Panc1 (cell line): ENCODE measurements at regions not wholly inside any gene's neighbourhood (a gene's known extent, or its start where the extent isn't known, plus 50 kb on each side); places are given as distances from the start of the nearest gene placed in this dataset.

Experiments
- POLR2AphosphoS5 ChIP-seq: IDR thresholded peaks from 2 replicates; pipeline ENCODE4 v1.6.1; 2012; ENCODE audit warnings: mild to moderate bottlenecking, low read depth, low read length, moderate library complexity
- SIN3A ChIP-seq: IDR thresholded peaks from 2 replicates; pipeline ENCODE4 v1.6.1; 2012; ENCODE audit warnings: low read depth, mild to moderate bottlenecking, low read length, moderate library complexity, borderline replicate concordance; ENCODE audit not compliant: insufficient read depth
- TCF7L2 ChIP-seq: IDR thresholded peaks from 2 replicates; pipeline ENCODE4 v1.6.1; 2011; ENCODE audit warnings: mild to moderate bottlenecking, low read depth, low read length, inconsistent platforms
- TF ChIP-seq, protein P1 (sequence below): fragments of 450-650 bp; IDR thresholded peaks from 2 replicates; pipeline ENCODE4 v1.5.1; 2017; ENCODE audit warnings: mild to moderate bottlenecking
- TF ChIP-seq, protein P2 (sequence below), 2 experiments: IDR thresholded peaks; 2 replicates each; pipeline ENCODE4 v1.6.1; 2011 to 2012; ENCODE audit warnings: low read depth in 2 of 2, control low read depth in 1 of 2, low read length in 1 of 2, mild to moderate bottlenecking in 1 of 2, moderate library complexity in 1 of 2; ENCODE audit not compliant: insufficient read depth in 1 of 2

DNA sequence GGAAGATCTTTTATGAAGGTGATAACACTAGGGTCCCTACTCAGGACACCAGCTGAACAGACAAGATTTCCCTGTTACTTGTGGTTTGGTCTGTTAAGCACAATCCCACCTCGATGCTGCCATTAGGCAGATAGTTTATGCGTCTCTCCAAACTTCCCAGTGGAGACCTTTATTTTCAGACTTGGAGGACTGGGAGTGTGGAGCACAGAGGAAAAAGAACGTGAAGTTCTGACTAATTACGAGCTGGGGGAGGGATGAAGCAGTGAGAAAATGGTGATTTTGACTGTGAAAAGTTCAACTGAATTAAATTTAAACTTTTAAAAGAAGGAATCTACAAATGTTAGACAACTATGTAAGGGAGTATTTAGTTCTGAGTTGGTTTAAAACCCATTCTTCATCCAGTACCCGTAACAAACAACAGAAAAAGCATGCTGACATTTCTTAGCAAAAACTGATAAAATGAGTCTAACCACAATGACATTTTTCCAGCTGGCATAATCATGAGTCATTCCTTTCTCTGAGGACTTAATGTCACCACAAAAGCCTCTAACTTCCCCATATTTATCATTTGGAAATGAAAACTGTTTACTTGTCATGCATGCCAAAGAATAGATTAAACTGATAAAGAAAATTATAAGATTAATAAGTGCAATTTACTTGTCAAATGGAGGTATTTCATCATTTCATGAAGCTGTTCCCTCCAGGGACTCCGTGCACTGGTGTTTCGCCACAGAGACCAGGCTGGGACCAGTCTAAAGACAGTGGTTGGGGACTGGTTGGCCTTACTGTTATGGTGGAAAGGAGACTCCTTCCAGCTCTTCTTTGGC is 113.3 kb upstream of the SSTR4 start:
- TF ChIP-seq, protein P1, sequence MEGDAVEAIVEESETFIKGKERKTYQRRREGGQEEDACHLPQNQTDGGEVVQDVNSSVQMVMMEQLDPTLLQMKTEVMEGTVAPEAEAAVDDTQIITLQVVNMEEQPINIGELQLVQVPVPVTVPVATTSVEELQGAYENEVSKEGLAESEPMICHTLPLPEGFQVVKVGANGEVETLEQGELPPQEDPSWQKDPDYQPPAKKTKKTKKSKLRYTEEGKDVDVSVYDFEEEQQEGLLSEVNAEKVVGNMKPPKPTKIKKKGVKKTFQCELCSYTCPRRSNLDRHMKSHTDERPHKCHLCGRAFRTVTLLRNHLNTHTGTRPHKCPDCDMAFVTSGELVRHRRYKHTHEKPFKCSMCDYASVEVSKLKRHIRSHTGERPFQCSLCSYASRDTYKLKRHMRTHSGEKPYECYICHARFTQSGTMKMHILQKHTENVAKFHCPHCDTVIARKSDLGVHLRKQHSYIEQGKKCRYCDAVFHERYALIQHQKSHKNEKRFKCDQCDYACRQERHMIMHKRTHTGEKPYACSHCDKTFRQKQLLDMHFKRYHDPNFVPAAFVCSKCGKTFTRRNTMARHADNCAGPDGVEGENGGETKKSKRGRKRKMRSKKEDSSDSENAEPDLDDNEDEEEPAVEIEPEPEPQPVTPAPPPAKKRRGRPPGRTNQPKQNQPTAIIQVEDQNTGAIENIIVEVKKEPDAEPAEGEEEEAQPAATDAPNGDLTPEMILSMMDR: no peak
- TF ChIP-seq, protein P2, sequence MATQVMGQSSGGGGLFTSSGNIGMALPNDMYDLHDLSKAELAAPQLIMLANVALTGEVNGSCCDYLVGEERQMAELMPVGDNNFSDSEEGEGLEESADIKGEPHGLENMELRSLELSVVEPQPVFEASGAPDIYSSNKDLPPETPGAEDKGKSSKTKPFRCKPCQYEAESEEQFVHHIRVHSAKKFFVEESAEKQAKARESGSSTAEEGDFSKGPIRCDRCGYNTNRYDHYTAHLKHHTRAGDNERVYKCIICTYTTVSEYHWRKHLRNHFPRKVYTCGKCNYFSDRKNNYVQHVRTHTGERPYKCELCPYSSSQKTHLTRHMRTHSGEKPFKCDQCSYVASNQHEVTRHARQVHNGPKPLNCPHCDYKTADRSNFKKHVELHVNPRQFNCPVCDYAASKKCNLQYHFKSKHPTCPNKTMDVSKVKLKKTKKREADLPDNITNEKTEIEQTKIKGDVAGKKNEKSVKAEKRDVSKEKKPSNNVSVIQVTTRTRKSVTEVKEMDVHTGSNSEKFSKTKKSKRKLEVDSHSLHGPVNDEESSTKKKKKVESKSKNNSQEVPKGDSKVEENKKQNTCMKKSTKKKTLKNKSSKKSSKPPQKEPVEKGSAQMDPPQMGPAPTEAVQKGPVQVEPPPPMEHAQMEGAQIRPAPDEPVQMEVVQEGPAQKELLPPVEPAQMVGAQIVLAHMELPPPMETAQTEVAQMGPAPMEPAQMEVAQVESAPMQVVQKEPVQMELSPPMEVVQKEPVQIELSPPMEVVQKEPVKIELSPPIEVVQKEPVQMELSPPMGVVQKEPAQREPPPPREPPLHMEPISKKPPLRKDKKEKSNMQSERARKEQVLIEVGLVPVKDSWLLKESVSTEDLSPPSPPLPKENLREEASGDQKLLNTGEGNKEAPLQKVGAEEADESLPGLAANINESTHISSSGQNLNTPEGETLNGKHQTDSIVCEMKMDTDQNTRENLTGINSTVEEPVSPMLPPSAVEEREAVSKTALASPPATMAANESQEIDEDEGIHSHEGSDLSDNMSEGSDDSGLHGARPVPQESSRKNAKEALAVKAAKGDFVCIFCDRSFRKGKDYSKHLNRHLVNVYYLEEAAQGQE (IDR thresholded peaks at IDR 0.05; ENCODE audit: insufficient read depth in 1 of 2, low read depth in 2 of 2, low read length in 1 of 2): no peak
- TF ChIP-seq POLR2AphosphoS5 (no peak), SIN3A (no peak), TCF7L2 (no peak)
